ENCODE measurements at regions not wholly inside any gene's neighbourhood (a gene's known extent, or its start where the extent isn't known, plus 50 kb on each side); places are given as distances from the start of the nearest gene placed in this dataset.

- Histone ChIP-seq H3K27me3 (replicated peaks; ENCODE audit: insufficient read depth, low read depth, low read length, poor library complexity) (no peaks in the 10 kb centered on the region), H3K27ac (ENCODE audit: low read depth, low read length, poor library complexity, severe bottlenecking) (no peak overlapping the region), H3K9me3 (ENCODE audit: low read depth, low read length, poor library complexity, severe bottlenecking) (no peaks in the 10 kb centered on the region), H3K4me1 (ENCODE audit: insufficient read depth, low read length, poor library complexity, severe bottlenecking) (no peaks in the 10 kb centered on the region), H3K36me3 (ENCODE audit: insufficient read depth, low read length, poor library complexity, severe bottlenecking) (no peaks in the 10 kb centered on the region), H3K4me3 (ENCODE audit: low read depth, low read length, poor library complexity, severe bottlenecking) (no peak overlapping the region)
- ChIA-PET POLR2A (ENCODE audit: low non-redundant PET) (no interaction called here), CTCF (no interaction called here)
- intact Hi-C loops (cut with micrococcal nuclease; ENCODE audit: unreplicated experiment), result no loop called here
- no TSS peak for BruUV-seq (replicated peaks)
- no peak for TF ChIP-seq EZH2 (IDR thresholded peaks at IDR 0.05; ENCODE audit: borderline replicate concordance, low read depth, low read length, poor library complexity, severe bottlenecking)
- no peak for TF ChIP-seq CTCF (conservative IDR thresholded peaks at IDR 0.05; ENCODE audit: low read depth, low read length)
- no peak for DNase-seq (ENCODE audit: low spot score)
These were observed 734.3 kb upstream of the MIR17HG start for GRCh38 chr13:90613076-90613795.

GRCh38 chr13:90615236-90615635 is 732.3 kb upstream of the MIR17HG start:
- Histone ChIP-seq H3K9me3 (ENCODE audit: low read depth, low read length, poor library complexity, severe bottlenecking) (no peaks in the 10 kb centered on the region), H3K4me3 (ENCODE audit: low read depth, low read length, poor library complexity, severe bottlenecking) (no peak overlapping the region), H3K4me1 (ENCODE audit: insufficient read depth, low read length, poor library complexity, severe bottlenecking) (no peaks in the 10 kb centered on the region), H3K27me3 (replicated peaks; ENCODE audit: insufficient read depth, low read depth, low read length, poor library complexity) (no peaks in the 10 kb centered on the region), H3K36me3 (ENCODE audit: insufficient read depth, low read length, poor library complexity, severe bottlenecking) (no peaks in the 10 kb centered on the region), H3K27ac (ENCODE audit: low read depth, low read length, poor library complexity, severe bottlenecking) (no peak overlapping the region)
- POLR2A ChIA-PET (ENCODE audit: low non-redundant PET), result no interaction called here
- intact Hi-C loops (cut with micrococcal nuclease; ENCODE audit: unreplicated experiment), result no loop called here
- DNase-seq (ENCODE audit: low spot score), result no peak
- no TSS peak for BruUV-seq (replicated peaks)
- TF ChIP-seq EZH2 (IDR thresholded peaks at IDR 0.05; ENCODE audit: borderline replicate concordance, low read depth, low read length, poor library complexity, severe bottlenecking), result no peak
- no peak for TF ChIP-seq CTCF (conservative IDR thresholded peaks at IDR 0.05; ENCODE audit: low read depth, low read length)
- CTCF ChIA-PET, result no interaction called here

GRCh38 chr13:90615767-90616166 is 731.7 kb upstream of the MIR17HG start:
- Histone ChIP-seq H3K4me1 (ENCODE audit: insufficient read depth, low read length, poor library complexity, severe bottlenecking) (no peaks in the 10 kb centered on the region), H3K27ac (ENCODE audit: low read depth, low read length, poor library complexity, severe bottlenecking) (no peak overlapping the region), H3K36me3 (ENCODE audit: insufficient read depth, low read length, poor library complexity, severe bottlenecking) (no peaks in the 10 kb centered on the region), H3K9me3 (ENCODE audit: low read depth, low read length, poor library complexity, severe bottlenecking) (no peaks in the 10 kb centered on the region), H3K4me3 (ENCODE audit: low read depth, low read length, poor library complexity, severe bottlenecking) (no peak overlapping the region), H3K27me3 (replicated peaks; ENCODE audit: insufficient read depth, low read depth, low read length, poor library complexity) (no peaks in the 10 kb centered on the region)
- no peak for DNase-seq (ENCODE audit: low spot score)
- CTCF ChIA-PET, result no interaction called here
- TF ChIP-seq EZH2 (IDR thresholded peaks at IDR 0.05; ENCODE audit: borderline replicate concordance, low read depth, low read length, poor library complexity, severe bottlenecking) (no peak), CTCF (conservative IDR thresholded peaks at IDR 0.05; ENCODE audit: low read depth, low read length) (no peak)
- POLR2A ChIA-PET (ENCODE audit: low non-redundant PET), result no interaction called here
- BruUV-seq (replicated peaks), result no TSS peak
- intact Hi-C loops (cut with micrococcal nuclease; ENCODE audit: unreplicated experiment), result no loop called here

Measured in A673 (cell line).